ENCODE measurements at regions not wholly inside any gene's neighbourhood (a gene's known extent, or its start where the extent isn't known, plus 50 kb on each side); places are given as distances from the start of the nearest gene placed in this dataset.

DNA sequence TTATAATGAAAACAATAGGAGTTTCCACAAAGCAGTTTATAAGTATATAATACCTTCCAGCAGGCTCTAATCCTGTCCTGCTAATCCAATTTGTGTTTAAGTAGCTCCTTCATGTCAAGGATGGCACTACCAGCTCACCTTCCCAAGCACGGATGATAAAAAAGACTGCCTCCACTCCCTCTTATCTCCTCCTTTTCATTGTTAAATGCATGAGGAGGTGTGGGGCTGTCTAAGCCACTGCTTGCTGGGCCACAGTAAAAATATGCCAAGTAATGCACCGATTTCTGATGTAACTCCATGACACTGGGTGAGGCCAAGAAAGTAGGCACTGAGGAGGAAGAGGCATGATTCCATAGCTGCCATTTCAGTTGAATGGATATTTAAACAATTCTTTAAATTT, 193.1 kb downstream of the ZIC5 start:
- no peaks in the 10 kb centered on the region for H3K9me3 ChIP-seq (ENCODE audit: low read length)
- no peaks in the 10 kb centered on the region for H4K20me1 ChIP-seq (ENCODE audit: insufficient read depth, low read length)
- TF ChIP-seq, protein P1, sequence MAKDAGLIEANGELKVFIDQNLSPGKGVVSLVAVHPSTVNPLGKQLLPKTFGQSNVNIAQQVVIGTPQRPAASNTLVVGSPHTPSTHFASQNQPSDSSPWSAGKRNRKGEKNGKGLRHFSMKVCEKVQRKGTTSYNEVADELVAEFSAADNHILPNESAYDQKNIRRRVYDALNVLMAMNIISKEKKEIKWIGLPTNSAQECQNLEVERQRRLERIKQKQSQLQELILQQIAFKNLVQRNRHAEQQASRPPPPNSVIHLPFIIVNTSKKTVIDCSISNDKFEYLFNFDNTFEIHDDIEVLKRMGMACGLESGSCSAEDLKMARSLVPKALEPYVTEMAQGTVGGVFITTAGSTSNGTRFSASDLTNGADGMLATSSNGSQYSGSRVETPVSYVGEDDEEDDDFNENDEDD (CRISPR knock-in tag; IDR thresholded peaks at IDR 0.05; ENCODE audit: borderline replicate concordance), result no peak
- no TSS peak for BruUV-seq (replicated peaks)
- POLR2A ChIA-PET, result no interaction called here
- WGBS (ENCODE audit: low lambda C conversion rate), result 94% methylated on average over 2 of the region's 2 CpGs
- H3K4me2 ChIP-seq (ENCODE audit: low read depth, low read length), result no peak overlapping the region
- H3K79me2 ChIP-seq (ENCODE audit: insufficient read depth, low read length), result no peaks in the 10 kb centered on the region
- CTCF ChIA-PET (ENCODE audit: low intra/inter-chr PET ratio, low total read pairs), result no interaction called here
- H3K9ac ChIP-seq (ENCODE audit: insufficient read depth, low read depth, low read length), result no peak overlapping the region
- no peak for ATAC-seq
- no peak overlapping the region for H3K27ac ChIP-seq (ENCODE audit: extremely low read length, insufficient read depth, low read length)
- H3K36me3 ChIP-seq (replicated peaks in 1 of 2; ENCODE audit: control insufficient read depth in 1 of 2, insufficient read depth in 2 of 2, low read length in 2 of 2), result no peaks in the 10 kb centered on the region
- H3K27me3 ChIP-seq (ENCODE audit: control insufficient read depth in 1 of 2, insufficient read depth in 2 of 2, low read length in 2 of 2), result no peaks in the 10 kb centered on the region
- H3K4me1 ChIP-seq (ENCODE audit: insufficient read depth, low read length), result no peaks in the 10 kb centered on the region
- in situ Hi-C loops (cut with HindIII; ENCODE audit: extremely low pct_ligation_motif_present, low pct_unique_long_range_greater_than_20kb), result no loop called here
- intact Hi-C loops (cut with micrococcal nuclease; ENCODE audit: unreplicated experiment), result no loop called here
- H2AFZ ChIP-seq (ENCODE audit: low read length), result no peak overlapping the region
- DNase-seq (ENCODE audit: low spot score), result no peak
- no peak overlapping the region for H3K4me3 ChIP-seq (replicated peaks in 1 of 3; ENCODE audit: insufficient read depth in 1 of 3, low read depth in 2 of 3, low read length in 3 of 3)
- FAIRE-seq, result no peak

DNA sequence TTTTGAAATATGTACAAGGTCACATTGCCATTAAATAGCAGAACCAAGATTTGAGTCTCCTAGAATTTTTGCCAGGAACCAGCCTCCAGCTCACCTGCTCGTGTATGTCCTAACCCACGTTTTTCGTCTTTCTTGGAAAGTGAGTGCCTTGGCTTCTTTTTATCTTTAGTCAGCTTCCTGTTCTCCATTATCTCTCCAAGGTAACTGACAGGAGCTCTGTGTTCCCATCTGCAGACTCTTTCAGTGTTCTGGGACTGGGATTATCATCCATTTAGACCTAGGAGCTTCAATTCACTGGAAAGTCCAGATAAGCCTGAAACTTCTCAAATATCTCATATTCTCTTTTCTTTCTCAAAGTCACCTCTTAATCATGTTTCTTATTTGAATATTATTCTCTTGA, 193.7 kb downstream of the ZIC5 start:
- 89% methylated on average over 3 of the region's 3 CpGs for WGBS (ENCODE audit: low lambda C conversion rate)
- Histone ChIP-seq H3K36me3 (replicated peaks in 1 of 2; ENCODE audit: control insufficient read depth in 1 of 2, insufficient read depth in 2 of 2, low read length in 2 of 2) (no peaks in the 10 kb centered on the region), H3K9me3 (ENCODE audit: low read length) (no peaks in the 10 kb centered on the region), H2AFZ (ENCODE audit: low read length) (no peak overlapping the region), H3K4me2 (ENCODE audit: low read depth, low read length) (no peak overlapping the region), H3K4me3 (replicated peaks in 1 of 3; ENCODE audit: insufficient read depth in 1 of 3, low read depth in 2 of 3, low read length in 3 of 3) (no peak overlapping the region), H3K27me3 (ENCODE audit: control insufficient read depth in 1 of 2, insufficient read depth in 2 of 2, low read length in 2 of 2) (no peaks in the 10 kb centered on the region), H3K27ac (ENCODE audit: extremely low read length, insufficient read depth, low read length) (no peak overlapping the region), H3K9ac (ENCODE audit: insufficient read depth, low read depth, low read length) (no peak overlapping the region), H4K20me1 (ENCODE audit: insufficient read depth, low read length) (no peaks in the 10 kb centered on the region), H3K4me1 (ENCODE audit: insufficient read depth, low read length) (no peaks in the 10 kb centered on the region), H3K79me2 (ENCODE audit: insufficient read depth, low read length) (no peaks in the 10 kb centered on the region)
- ChIA-PET CTCF (ENCODE audit: low intra/inter-chr PET ratio, low total read pairs) (no interaction called here), POLR2A (no interaction called here)
- no TSS peak for BruUV-seq (replicated peaks)
- FAIRE-seq, result no peak
- intact Hi-C loops (cut with micrococcal nuclease; ENCODE audit: unreplicated experiment), result no loop called here
- no peak for DNase-seq (ENCODE audit: low spot score)
- no peak for ATAC-seq
- in situ Hi-C loops (cut with HindIII; ENCODE audit: extremely low pct_ligation_motif_present, low pct_unique_long_range_greater_than_20kb), result no loop called here
- TF ChIP-seq, protein P2, sequence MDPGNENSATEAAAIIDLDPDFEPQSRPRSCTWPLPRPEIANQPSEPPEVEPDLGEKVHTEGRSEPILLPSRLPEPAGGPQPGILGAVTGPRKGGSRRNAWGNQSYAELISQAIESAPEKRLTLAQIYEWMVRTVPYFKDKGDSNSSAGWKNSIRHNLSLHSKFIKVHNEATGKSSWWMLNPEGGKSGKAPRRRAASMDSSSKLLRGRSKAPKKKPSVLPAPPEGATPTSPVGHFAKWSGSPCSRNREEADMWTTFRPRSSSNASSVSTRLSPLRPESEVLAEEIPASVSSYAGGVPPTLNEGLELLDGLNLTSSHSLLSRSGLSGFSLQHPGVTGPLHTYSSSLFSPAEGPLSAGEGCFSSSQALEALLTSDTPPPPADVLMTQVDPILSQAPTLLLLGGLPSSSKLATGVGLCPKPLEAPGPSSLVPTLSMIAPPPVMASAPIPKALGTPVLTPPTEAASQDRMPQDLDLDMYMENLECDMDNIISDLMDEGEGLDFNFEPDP (CRISPR knock-in tag; conservative IDR thresholded peaks at IDR 0.05), result no peak
- no peak for TF ChIP-seq ZNF124 (CRISPR knock-in tag; IDR thresholded peaks at IDR 0.05)
- TF ChIP-seq, protein P3, sequence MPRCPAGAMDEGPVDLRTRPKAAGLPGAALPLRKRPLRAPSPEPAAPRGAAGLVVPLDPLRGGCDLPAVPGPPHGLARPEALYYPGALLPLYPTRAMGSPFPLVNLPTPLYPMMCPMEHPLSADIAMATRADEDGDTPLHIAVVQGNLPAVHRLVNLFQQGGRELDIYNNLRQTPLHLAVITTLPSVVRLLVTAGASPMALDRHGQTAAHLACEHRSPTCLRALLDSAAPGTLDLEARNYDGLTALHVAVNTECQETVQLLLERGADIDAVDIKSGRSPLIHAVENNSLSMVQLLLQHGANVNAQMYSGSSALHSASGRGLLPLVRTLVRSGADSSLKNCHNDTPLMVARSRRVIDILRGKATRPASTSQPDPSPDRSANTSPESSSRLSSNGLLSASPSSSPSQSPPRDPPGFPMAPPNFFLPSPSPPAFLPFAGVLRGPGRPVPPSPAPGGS (CRISPR knock-in tag; IDR thresholded peaks at IDR 0.05), result no peak
- TF ChIP-seq, protein P4, sequence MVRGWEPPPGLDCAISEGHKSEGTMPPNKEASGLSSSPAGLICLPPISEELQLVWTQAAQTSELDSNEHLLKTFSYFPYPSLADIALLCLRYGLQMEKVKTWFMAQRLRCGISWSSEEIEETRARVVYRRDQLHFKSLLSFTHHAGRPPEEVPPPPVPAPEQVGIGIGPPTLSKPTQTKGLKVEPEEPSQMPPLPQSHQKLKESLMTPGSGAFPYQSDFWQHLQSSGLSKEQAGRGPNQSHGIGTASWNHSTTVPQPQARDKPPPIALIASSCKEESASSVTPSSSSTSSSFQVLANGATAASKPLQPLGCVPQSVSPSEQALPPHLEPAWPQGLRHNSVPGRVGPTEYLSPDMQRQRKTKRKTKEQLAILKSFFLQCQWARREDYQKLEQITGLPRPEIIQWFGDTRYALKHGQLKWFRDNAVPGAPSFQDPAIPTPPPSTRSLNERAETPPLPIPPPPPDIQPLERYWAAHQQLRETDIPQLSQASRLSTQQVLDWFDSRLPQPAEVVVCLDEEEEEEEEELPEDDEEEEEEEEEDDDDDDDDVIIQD (CRISPR knock-in tag; IDR thresholded peaks at IDR 0.05; ENCODE audit: low read depth), result no peak
- TF ChIP-seq CCAR2 (optimal IDR thresholded peaks at IDR 0.05; ENCODE audit: low read depth, low read length), result no peak
- TF ChIP-seq, protein P5, sequence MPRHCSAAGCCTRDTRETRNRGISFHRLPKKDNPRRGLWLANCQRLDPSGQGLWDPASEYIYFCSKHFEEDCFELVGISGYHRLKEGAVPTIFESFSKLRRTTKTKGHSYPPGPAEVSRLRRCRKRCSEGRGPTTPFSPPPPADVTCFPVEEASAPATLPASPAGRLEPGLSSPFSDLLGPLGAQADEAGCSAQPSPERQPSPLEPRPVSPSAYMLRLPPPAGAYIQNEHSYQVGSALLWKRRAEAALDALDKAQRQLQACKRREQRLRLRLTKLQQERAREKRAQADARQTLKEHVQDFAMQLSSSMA (CRISPR knock-in tag; IDR thresholded peaks at IDR 0.05), result no peak
- TF ChIP-seq ZNF326 (CRISPR knock-in tag; IDR thresholded peaks at IDR 0.05; ENCODE audit: borderline replicate concordance), result no peak
